ENCODE measurements at regions not wholly inside any gene's neighbourhood (a gene's known extent, or its start where the extent isn't known, plus 50 kb on each side); places are given as distances from the start of the nearest gene placed in this dataset.

- WGBS, 2 donors (ENCODE audit: low coverage in 1 of 2): 80 to 85% methylated on average over 9 of the region's 9 CpGs
- Histone ChIP-seq H3K9me3 (no peaks in the 10 kb centered on the region), H3K4me1 (no peaks in the 10 kb centered on the region), H3K36me3 (no peaks in the 10 kb centered on the region), H3K27me3 (no peaks in the 10 kb centered on the region), H3K27ac (no peak overlapping the region), H3K4me3 (no peak overlapping the region)
- no peak for TF ChIP-seq EP300 (IDR thresholded peaks at IDR 0.05)
- ATAC-seq: no peak
Measured at GRCh38 chr2:128748835-128749605, 430.4 kb upstream of the HS6ST1 start.

GRCh38 chr2:128750328-128751165, 431.9 kb upstream of the HS6ST1 start:
- ATAC-seq: no peak
- H3K4me1 ChIP-seq: no peaks in the 10 kb centered on the region
- H3K36me3 ChIP-seq: no peaks in the 10 kb centered on the region
- no peaks in the 10 kb centered on the region for H3K27me3 ChIP-seq
- no peaks in the 10 kb centered on the region for H3K9me3 ChIP-seq
- 87% methylated on average over 5 of the region's 12 CpGs; no CpG with 5 or more reads in 1 of the 2 donors for WGBS, 2 donors (ENCODE audit: low coverage in 1 of 2)
- no peak overlapping the region for H3K4me3 ChIP-seq
- TF ChIP-seq POLR2A (IDR thresholded peaks at IDR 0.05) (no peak), CTCF (IDR thresholded peaks at IDR 0.05) (no peak), POLR2AphosphoS5 (IDR thresholded peaks at IDR 0.05) (no peak), EP300 (IDR thresholded peaks at IDR 0.05) (no peak)
- H3K27ac ChIP-seq: no peak overlapping the region

- Histone ChIP-seq H3K9me3 (no peaks in the 10 kb centered on the region), H3K4me1 (no peaks in the 10 kb centered on the region), H3K27ac (no peak overlapping the region), H3K27me3 (peaks cover 7% of the 10 kb centered on the region), H3K36me3 (no peaks in the 10 kb centered on the region), H3K4me3 (no peak overlapping the region)
- no peak for TF ChIP-seq CTCF (IDR thresholded peaks at IDR 0.05)
- no peak for TF ChIP-seq POLR2A (IDR thresholded peaks at IDR 0.05)
- TF ChIP-seq POLR2AphosphoS5 (IDR thresholded peaks at IDR 0.05): no peak
- TF ChIP-seq EP300 (IDR thresholded peaks at IDR 0.05): no peak
- ATAC-seq: no peak
- 49 to 74% methylated on average over 5 of the region's 5 CpGs for WGBS, 2 donors (ENCODE audit: low coverage in 1 of 2)
Measured at GRCh38 chr2:128751746-128752145, 433.1 kb upstream of the HS6ST1 start.

- H3K4me3 ChIP-seq: no peak overlapping the region
- no peaks in the 10 kb centered on the region for H3K4me1 ChIP-seq
- no peak for ATAC-seq
- no peak overlapping the region for H3K27ac ChIP-seq
- H3K9me3 ChIP-seq: no peaks in the 10 kb centered on the region
- WGBS, 2 donors (ENCODE audit: low coverage in 1 of 2): 71 to 73% methylated on average over 8 to 12 of the region's 12 CpGs
- peaks cover 8% of the 10 kb centered on the region for H3K27me3 ChIP-seq
- no peaks in the 10 kb centered on the region for H3K36me3 ChIP-seq
- TF ChIP-seq POLR2AphosphoS5 (IDR thresholded peaks at IDR 0.05): no peak
- no peak for TF ChIP-seq POLR2A (IDR thresholded peaks at IDR 0.05)
- no peak for TF ChIP-seq EP300 (IDR thresholded peaks at IDR 0.05)
Measured at GRCh38 chr2:128752691-128753263, 434.1 kb upstream of the HS6ST1 start.

- H3K4me3 ChIP-seq: no peak overlapping the region
- ATAC-seq: no peak
- no peak for TF ChIP-seq POLR2AphosphoS5 (IDR thresholded peaks at IDR 0.05)
- no peak for TF ChIP-seq EP300 (IDR thresholded peaks at IDR 0.05)
- no peak for TF ChIP-seq POLR2A (IDR thresholded peaks at IDR 0.05)
- no peak for TF ChIP-seq CTCF (IDR thresholded peaks at IDR 0.05)
- H3K4me1 ChIP-seq: no peaks in the 10 kb centered on the region
- 56 to 71% methylated on average over 6 to 7 of the region's 7 CpGs for WGBS, 2 donors (ENCODE audit: low coverage in 1 of 2)
- no peak overlapping the region for H3K27ac ChIP-seq
- H3K27me3 ChIP-seq: peaks cover 10% of the 10 kb centered on the region
- no peaks in the 10 kb centered on the region for H3K9me3 ChIP-seq
- H3K36me3 ChIP-seq: no peaks in the 10 kb centered on the region
Measured at GRCh38 chr2:128753321-128753720, 434.7 kb upstream of the HS6ST1 start.

All from gastroesophageal sphincter (tissue), 4 donors.